ENCODE measurements at regions not wholly inside any gene's neighbourhood (a gene's known extent, or its start where the extent isn't known, plus 50 kb on each side); places are given as distances from the start of the nearest gene placed in this dataset.
A peak's percentile ranks its signal among the peaks of the same experiment; 100 is the strongest.

- DNase-seq (ENCODE audit: low read depth in 1 of 2, low spot score in 1 of 2) = no peak
These were observed 120.1 kb upstream of the NABP1 start for GRCh38 chr2:191557841-191558240.

GRCh38 chr2:191559569-191559968, 118.4 kb upstream of the NABP1 start:
- DNase-seq (ENCODE audit: low read depth in 1 of 2, low spot score in 1 of 2) = no peak

- no peak for DNase-seq (ENCODE audit: low read depth in 1 of 2, low spot score in 1 of 2)
These were observed 117.4 kb upstream of the NABP1 start for GRCh38 chr2:191560411-191560980.

- no peak for DNase-seq (ENCODE audit: low read depth in 1 of 2, low spot score in 1 of 2)
These were observed 112.8 kb upstream of the NABP1 start for GRCh38 chr2:191565120-191565519.

- no peak for DNase-seq (ENCODE audit: low read depth in 1 of 2, low spot score in 1 of 2)
These were observed 112.2 kb upstream of the NABP1 start for GRCh38 chr2:191565647-191566198.

GRCh38 chr2:191566344-191566743, 111.6 kb upstream of the NABP1 start:
- DNase-seq (ENCODE audit: low read depth in 1 of 2, low spot score in 1 of 2) = peak; percentile 24 to 39

GRCh38 chr2:191567206-191567605, 110.7 kb upstream of the NABP1 start:
- no peak for DNase-seq (ENCODE audit: low read depth in 1 of 2, low spot score in 1 of 2)

GRCh38 chr2:191569025-191569424, 108.9 kb upstream of the NABP1 start:
- DNase-seq (ENCODE audit: low read depth in 1 of 2, low spot score in 1 of 2) = no peak

- DNase-seq (ENCODE audit: low read depth in 1 of 2, low spot score in 1 of 2) = no peak
These were observed 106.7 kb upstream of the NABP1 start for GRCh38 chr2:191571163-191571769.

GRCh38 chr2:191572319-191572718, 105.6 kb upstream of the NABP1 start:
- no peak for DNase-seq (ENCODE audit: low read depth in 1 of 2, low spot score in 1 of 2)

GRCh38 chr2:191573216-191573615, 104.7 kb upstream of the NABP1 start:
- DNase-seq (ENCODE audit: low read depth in 1 of 2, low spot score in 1 of 2) = no peak

GRCh38 chr2:191574232-191574631, 103.7 kb upstream of the NABP1 start:
- DNase-seq (ENCODE audit: low read depth in 1 of 2, low spot score in 1 of 2) = no peak

- no peak for DNase-seq (ENCODE audit: low read depth in 1 of 2, low spot score in 1 of 2)
These were observed 100.3 kb upstream of the NABP1 start for GRCh38 chr2:191577605-191578004.

- DNase-seq (ENCODE audit: low read depth in 1 of 2, low spot score in 1 of 2) = no peak
These were observed 99.9 kb upstream of the NABP1 start for GRCh38 chr2:191578031-191578430.

GRCh38 chr2:191580581-191580980, 97.4 kb upstream of the NABP1 start:
- DNase-seq (ENCODE audit: low read depth in 1 of 2, low spot score in 1 of 2) = no peak

- no peak for DNase-seq (ENCODE audit: low read depth in 1 of 2, low spot score in 1 of 2)
These were observed 96.9 kb upstream of the NABP1 start for GRCh38 chr2:191581003-191581402.

GRCh38 chr2:191582355-191582754, 95.6 kb upstream of the NABP1 start:
- DNase-seq (ENCODE audit: low read depth in 1 of 2, low spot score in 1 of 2) = no peak

GRCh38 chr2:191591025-191591424, 86.9 kb upstream of the NABP1 start:
- no peak for DNase-seq (ENCODE audit: low read depth in 1 of 2, low spot score in 1 of 2)

- no peak for DNase-seq (ENCODE audit: low read depth in 1 of 2, low spot score in 1 of 2)
These were observed 84.1 kb upstream of the NABP1 start for GRCh38 chr2:191593622-191594385.

- DNase-seq (ENCODE audit: low read depth in 1 of 2, low spot score in 1 of 2) = no peak
These were observed 80.7 kb upstream of the NABP1 start for GRCh38 chr2:191597186-191597751.

GRCh38 chr2:191598296-191598695, 79.6 kb upstream of the NABP1 start:
- DNase-seq (ENCODE audit: low read depth in 1 of 2, low spot score in 1 of 2) = no peak

GRCh38 chr2:191601060-191601459, 76.9 kb upstream of the NABP1 start:
- no peak for DNase-seq (ENCODE audit: low read depth in 1 of 2, low spot score in 1 of 2)

Data from stimulated activated CD4-positive, alpha-beta T cell treated with anti-CD3 and anti-CD28 coated beads, Interleukin-15, amount 100 ng/mL, for 1 hour (primary cell).